ENCODE measurements at regions not wholly inside any gene's neighbourhood (a gene's known extent, or its start where the extent isn't known, plus 50 kb on each side); places are given as distances from the start of the nearest gene placed in this dataset.

DNA sequence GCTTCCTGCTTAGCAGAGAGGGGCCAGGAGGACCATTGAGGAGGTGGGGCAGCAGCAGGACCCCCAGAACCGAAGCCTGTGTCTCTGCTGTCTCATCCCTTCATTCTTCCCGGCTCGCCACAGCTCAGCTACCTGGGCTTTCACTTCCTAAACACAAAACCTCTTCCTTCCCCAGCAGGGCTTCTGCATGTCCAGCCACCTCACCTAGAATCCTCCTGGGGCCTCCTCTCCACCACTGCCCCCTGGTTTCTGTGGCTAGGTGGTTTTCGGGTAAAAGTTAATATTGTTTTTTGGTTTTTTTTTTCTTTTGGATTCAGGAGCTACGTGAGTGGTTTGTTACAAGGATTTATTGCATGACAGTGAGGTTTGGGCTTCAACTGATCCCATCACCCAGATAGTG is 61.8 kb upstream of the PABPC3 start:
- Histone ChIP-seq H3K9me2 (replicated peaks; ENCODE audit: insufficient read depth, low read length) (no peaks in the 10 kb centered on the region), H3K27me3 (replicated peaks; ENCODE audit: insufficient read depth, low read length) (no peaks in the 10 kb centered on the region), H3K4me3 (ENCODE audit: low read length) (no peak overlapping the region), H4K20me1 (ENCODE audit: insufficient read depth, low read length) (no peaks in the 10 kb centered on the region), H3K9me3 (replicated peaks; ENCODE audit: insufficient read depth, low read length) (no peaks in the 10 kb centered on the region), H3K4me1 (ENCODE audit: low read length) (no peaks in the 10 kb centered on the region), H3K9ac (ENCODE audit: low read length) (no peak overlapping the region), H2AFZ (ENCODE audit: low read length) (no peak overlapping the region), H3F3A (ENCODE audit: insufficient read depth, low read length) (no peaks in the 10 kb centered on the region), H3K4me2 (ENCODE audit: low read depth, low read length) (no peak overlapping the region), H3K36me3 (replicated peaks; ENCODE audit: insufficient read depth, low read length) (no peaks in the 10 kb centered on the region), H3K27ac (ENCODE audit: low read length) (no peak overlapping the region), H3K79me2 (ENCODE audit: low read length) (no peaks in the 10 kb centered on the region)
- DNase-seq, result no peak
- TF ChIP-seq, protein P1, sequence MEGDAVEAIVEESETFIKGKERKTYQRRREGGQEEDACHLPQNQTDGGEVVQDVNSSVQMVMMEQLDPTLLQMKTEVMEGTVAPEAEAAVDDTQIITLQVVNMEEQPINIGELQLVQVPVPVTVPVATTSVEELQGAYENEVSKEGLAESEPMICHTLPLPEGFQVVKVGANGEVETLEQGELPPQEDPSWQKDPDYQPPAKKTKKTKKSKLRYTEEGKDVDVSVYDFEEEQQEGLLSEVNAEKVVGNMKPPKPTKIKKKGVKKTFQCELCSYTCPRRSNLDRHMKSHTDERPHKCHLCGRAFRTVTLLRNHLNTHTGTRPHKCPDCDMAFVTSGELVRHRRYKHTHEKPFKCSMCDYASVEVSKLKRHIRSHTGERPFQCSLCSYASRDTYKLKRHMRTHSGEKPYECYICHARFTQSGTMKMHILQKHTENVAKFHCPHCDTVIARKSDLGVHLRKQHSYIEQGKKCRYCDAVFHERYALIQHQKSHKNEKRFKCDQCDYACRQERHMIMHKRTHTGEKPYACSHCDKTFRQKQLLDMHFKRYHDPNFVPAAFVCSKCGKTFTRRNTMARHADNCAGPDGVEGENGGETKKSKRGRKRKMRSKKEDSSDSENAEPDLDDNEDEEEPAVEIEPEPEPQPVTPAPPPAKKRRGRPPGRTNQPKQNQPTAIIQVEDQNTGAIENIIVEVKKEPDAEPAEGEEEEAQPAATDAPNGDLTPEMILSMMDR (IDR thresholded peaks at IDR 0.05; ENCODE audit: low read length), result no peak
- TF ChIP-seq EZH2 (optimal IDR thresholded peaks at IDR 0.05; ENCODE audit: low read depth, low read length) (no peak), EZH2phosphoT487 (IDR thresholded peaks at IDR 0.05; ENCODE audit: low read length) (no peak)

DNA sequence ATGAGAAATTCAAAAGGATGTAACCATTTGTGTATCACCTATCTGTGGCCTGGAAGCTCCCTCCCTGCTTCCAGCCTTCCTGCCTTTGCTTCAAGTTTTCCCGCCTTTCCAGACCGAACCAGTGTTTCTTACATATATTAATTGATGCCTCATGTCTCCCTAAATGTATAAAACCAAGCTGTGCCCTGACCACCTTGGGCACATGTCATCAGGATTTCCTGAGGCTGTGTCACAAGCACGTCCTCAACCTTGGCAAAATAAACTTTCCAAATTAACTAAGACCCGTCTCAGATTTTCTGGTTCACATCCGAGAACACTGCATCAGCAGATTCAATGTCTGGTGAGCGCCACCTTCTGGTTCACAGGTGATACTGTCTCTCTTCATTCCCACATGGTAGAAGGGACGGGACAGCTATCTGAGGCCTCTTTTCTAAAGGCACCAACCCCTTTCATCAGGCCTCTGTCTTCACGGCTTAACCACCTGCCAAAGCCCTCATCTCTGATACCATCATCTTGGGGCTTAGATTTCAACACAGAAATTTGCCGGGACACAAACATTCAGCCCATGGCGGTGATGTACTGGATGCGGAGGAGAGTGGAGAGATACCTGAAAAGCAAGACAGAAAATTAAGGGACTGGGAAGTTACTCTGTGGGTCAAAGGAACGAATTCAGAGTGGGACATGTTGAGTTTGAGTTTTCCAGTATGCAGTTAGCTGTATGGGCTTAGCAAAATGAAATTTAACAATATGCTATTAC is 58.7 kb upstream of the PABPC3 start:
- Histone ChIP-seq H3K27ac (ENCODE audit: low read length) (no peak overlapping the region), H3K36me3 (replicated peaks; ENCODE audit: insufficient read depth, low read length) (no peaks in the 10 kb centered on the region), H3K9me3 (replicated peaks; ENCODE audit: insufficient read depth, low read length) (no peaks in the 10 kb centered on the region), H3K4me3 (ENCODE audit: low read length) (no peak overlapping the region), H2AFZ (ENCODE audit: low read length) (no peak overlapping the region), H3K4me1 (ENCODE audit: low read length) (no peaks in the 10 kb centered on the region), H3F3A (ENCODE audit: insufficient read depth, low read length) (no peaks in the 10 kb centered on the region), H3K27me3 (replicated peaks; ENCODE audit: insufficient read depth, low read length) (no peaks in the 10 kb centered on the region), H3K9me2 (replicated peaks; ENCODE audit: insufficient read depth, low read length) (no peaks in the 10 kb centered on the region), H4K20me1 (ENCODE audit: insufficient read depth, low read length) (no peaks in the 10 kb centered on the region), H3K4me2 (ENCODE audit: low read depth, low read length) (no peak overlapping the region), H3K79me2 (ENCODE audit: low read length) (no peaks in the 10 kb centered on the region), H3K9ac (ENCODE audit: low read length) (no peak overlapping the region)
- peak; percentile 45 for DNase-seq
- TF ChIP-seq, protein P1 (IDR thresholded peaks at IDR 0.05; ENCODE audit: low read length), result peak; percentile 49
- no peak for TF ChIP-seq EZH2 (optimal IDR thresholded peaks at IDR 0.05; ENCODE audit: low read depth, low read length)

DNA sequence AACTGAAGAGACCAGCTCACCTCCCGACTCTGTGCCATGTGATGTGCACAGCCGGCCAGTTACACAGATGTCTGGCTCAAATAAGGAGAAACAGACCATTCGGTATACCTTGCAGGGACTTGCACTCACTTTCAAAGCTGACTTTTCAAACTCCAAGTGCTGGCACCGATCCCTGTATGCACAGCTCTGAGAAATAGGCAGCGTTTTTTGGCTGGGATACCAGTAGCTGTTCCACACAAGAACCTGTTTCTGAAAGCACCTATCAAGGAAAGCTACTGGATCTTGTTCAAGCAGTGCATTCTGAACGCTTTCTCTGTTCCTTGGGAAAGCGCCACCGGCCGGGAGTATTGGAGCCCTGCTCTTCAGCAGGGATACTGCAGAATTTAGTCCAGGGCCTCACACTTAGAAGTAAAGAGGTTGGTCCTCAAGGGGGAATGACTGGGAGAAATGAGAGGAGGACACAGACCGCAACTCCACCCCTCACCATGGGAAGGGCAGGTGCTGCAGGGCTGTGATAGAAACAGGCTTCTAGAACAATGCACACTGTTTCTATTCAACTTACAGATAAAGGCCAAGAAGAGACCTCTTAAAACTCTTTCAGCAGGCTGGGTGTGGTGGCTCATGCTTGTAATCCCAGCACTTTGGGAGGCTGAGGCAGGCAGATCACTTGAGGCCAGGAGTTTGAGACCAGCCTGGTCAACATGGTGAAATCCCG is 53.6 kb upstream of the PABPC3 start:
- H3K9ac ChIP-seq (ENCODE audit: low read length), result no peak overlapping the region
- no peak overlapping the region for H3K4me3 ChIP-seq (ENCODE audit: low read length)
- H3K27ac ChIP-seq (ENCODE audit: low read length), result no peak overlapping the region
- H3K9me3 ChIP-seq (replicated peaks; ENCODE audit: insufficient read depth, low read length), result no peaks in the 10 kb centered on the region
- H4K20me1 ChIP-seq (ENCODE audit: insufficient read depth, low read length), result no peaks in the 10 kb centered on the region
- no peaks in the 10 kb centered on the region for H3K36me3 ChIP-seq (replicated peaks; ENCODE audit: insufficient read depth, low read length)
- H3K4me2 ChIP-seq (ENCODE audit: low read depth, low read length), result no peak overlapping the region
- DNase-seq, result no peak
- H3K9me2 ChIP-seq (replicated peaks; ENCODE audit: insufficient read depth, low read length), result no peaks in the 10 kb centered on the region
- H2AFZ ChIP-seq (ENCODE audit: low read length), result no peak overlapping the region
- no peak for TF ChIP-seq EZH2 (optimal IDR thresholded peaks at IDR 0.05; ENCODE audit: low read depth, low read length)
- TF ChIP-seq, protein P1 (IDR thresholded peaks at IDR 0.05; ENCODE audit: low read length), result no peak
- TF ChIP-seq EZH2phosphoT487 (IDR thresholded peaks at IDR 0.05; ENCODE audit: low read length), result no peak
- no peaks in the 10 kb centered on the region for H3K79me2 ChIP-seq (ENCODE audit: low read length)
- no peaks in the 10 kb centered on the region for H3F3A ChIP-seq (ENCODE audit: insufficient read depth, low read length)
- no peaks in the 10 kb centered on the region; the same call in 1 of the 2 replicates for H3K27me3 ChIP-seq (replicated peaks; ENCODE audit: insufficient read depth, low read length)
- H3K4me1 ChIP-seq (ENCODE audit: low read length), result no peaks in the 10 kb centered on the region

Measured in MM.1S (cell line).